ENCODE measurements at regions not wholly inside any gene's neighbourhood (a gene's known extent, or its start where the extent isn't known, plus 50 kb on each side); places are given as distances from the start of the nearest gene placed in this dataset.

- peaks cover 0 to 5% of the 10 kb centered on the region in 2 experiments for H3K9me3 ChIP-seq (ENCODE audit: control insufficient read depth in 1 of 2, insufficient read depth in 1 of 2, low read length in 2 of 2)
- peaks cover 18% of the 10 kb centered on the region for H3K4me1 ChIP-seq (ENCODE audit: insufficient read depth, low read length)
- DNase-seq: no peak
- CTCF ChIA-PET: no interaction called here
- Mint-ChIP-seq H3K36me3 (ENCODE audit: low read depth) (no peaks in the 10 kb centered on the region), H3K27me3 (no peaks in the 10 kb centered on the region), H3K4me3 (no peak overlapping the region), H3K4me1 (ENCODE audit: low read depth) (peaks cover 26% of the 10 kb centered on the region), H3K9me3 (peaks cover 11% of the 10 kb centered on the region), H3K27ac (no peak overlapping the region)
- H3K27me3 ChIP-seq (ENCODE audit: control insufficient read depth in 1 of 2, insufficient read depth in 2 of 2, low read length in 2 of 2): no peaks in the 10 kb centered on the region
- no peak overlapping the region for H3K4me3 ChIP-seq (ENCODE audit: low read length)
- intact Hi-C loops (cut with DNase I, micrococcal nuclease): no loop called here
- ATAC-seq (ENCODE audit: poor library complexity): no peak
- TF ChIP-seq, protein P1, sequence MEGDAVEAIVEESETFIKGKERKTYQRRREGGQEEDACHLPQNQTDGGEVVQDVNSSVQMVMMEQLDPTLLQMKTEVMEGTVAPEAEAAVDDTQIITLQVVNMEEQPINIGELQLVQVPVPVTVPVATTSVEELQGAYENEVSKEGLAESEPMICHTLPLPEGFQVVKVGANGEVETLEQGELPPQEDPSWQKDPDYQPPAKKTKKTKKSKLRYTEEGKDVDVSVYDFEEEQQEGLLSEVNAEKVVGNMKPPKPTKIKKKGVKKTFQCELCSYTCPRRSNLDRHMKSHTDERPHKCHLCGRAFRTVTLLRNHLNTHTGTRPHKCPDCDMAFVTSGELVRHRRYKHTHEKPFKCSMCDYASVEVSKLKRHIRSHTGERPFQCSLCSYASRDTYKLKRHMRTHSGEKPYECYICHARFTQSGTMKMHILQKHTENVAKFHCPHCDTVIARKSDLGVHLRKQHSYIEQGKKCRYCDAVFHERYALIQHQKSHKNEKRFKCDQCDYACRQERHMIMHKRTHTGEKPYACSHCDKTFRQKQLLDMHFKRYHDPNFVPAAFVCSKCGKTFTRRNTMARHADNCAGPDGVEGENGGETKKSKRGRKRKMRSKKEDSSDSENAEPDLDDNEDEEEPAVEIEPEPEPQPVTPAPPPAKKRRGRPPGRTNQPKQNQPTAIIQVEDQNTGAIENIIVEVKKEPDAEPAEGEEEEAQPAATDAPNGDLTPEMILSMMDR (IDR thresholded peaks at IDR 0.05): no peak
- POLR2A ChIA-PET: no interaction called here
- no peak overlapping the region for H3K27ac ChIP-seq (ENCODE audit: low read depth in 1 of 2, low read length in 2 of 2)
- H3K36me3 ChIP-seq (ENCODE audit: insufficient read depth, low read length): no peaks in the 10 kb centered on the region
Observed at GRCh38 chr6:130529569-130530149, 163.8 kb downstream of the TMEM200A start.

DNA sequence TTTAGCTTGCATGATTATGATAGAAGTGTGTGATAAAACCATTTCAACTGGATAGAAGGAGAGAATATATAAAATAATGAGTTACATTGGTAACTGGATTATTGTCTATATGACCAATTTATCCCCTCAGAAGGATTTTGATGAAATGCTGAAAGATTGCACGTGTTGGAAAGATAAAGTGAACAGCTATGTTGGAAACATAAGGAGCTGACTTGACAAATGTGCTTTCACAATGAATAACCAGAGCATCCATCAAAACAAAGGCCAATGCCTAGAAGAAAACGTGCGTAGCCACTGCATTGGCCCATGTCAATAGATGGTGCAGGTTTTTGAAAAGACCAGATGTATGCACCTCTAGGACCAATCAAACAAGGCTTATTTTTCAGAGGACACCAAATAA lies 168.8 kb downstream of the TMEM200A start:
- intact Hi-C loops (cut with DNase I, micrococcal nuclease): no loop called here
- ChIA-PET CTCF (interaction anchor here (0.6 kb wide), 1 partner anchor 26 kb away, joined by 3 read pairs; no protein-coding TSS in a partner anchor), POLR2A (no interaction called here)
- Histone ChIP-seq H3K4me3 (ENCODE audit: low read length) (no peak overlapping the region), H3K27ac (ENCODE audit: low read depth in 1 of 2, low read length in 2 of 2) (no peak overlapping the region), H3K4me1 (ENCODE audit: insufficient read depth, low read length) (peaks cover 11% of the 10 kb centered on the region), H3K36me3 (ENCODE audit: insufficient read depth, low read length) (no peaks in the 10 kb centered on the region), H3K9me3 (ENCODE audit: control insufficient read depth in 1 of 2, insufficient read depth in 1 of 2, low read length in 2 of 2) (peaks cover 11 to 15% of the 10 kb centered on the region in 2 experiments), H3K27me3 (ENCODE audit: control insufficient read depth in 1 of 2, insufficient read depth in 2 of 2, low read length in 2 of 2) (no peaks in the 10 kb centered on the region)
- H3K36me3 Mint-ChIP-seq (ENCODE audit: low read depth): peaks cover 15% of the 10 kb centered on the region
- no peak overlapping the region for H3K4me3 Mint-ChIP-seq
- peaks cover 22% of the 10 kb centered on the region for H3K9me3 Mint-ChIP-seq
- TF ChIP-seq, protein P1 (IDR thresholded peaks at IDR 0.05): no peak
- ATAC-seq (ENCODE audit: poor library complexity) (no peak), DNase-seq (no peak)
- H3K27me3 Mint-ChIP-seq: no peaks in the 10 kb centered on the region
- H3K4me1 Mint-ChIP-seq (ENCODE audit: low read depth): peaks cover 8% of the 10 kb centered on the region
- no peak overlapping the region for H3K27ac Mint-ChIP-seq

- Mint-ChIP-seq H3K4me1 (ENCODE audit: low read depth) (peaks cover 8% of the 10 kb centered on the region), H3K36me3 (ENCODE audit: low read depth) (peaks cover 15% of the 10 kb centered on the region), H3K27me3 (no peaks in the 10 kb centered on the region), H3K27ac (no peak overlapping the region), H3K4me3 (no peak overlapping the region), H3K9me3 (peaks cover 28% of the 10 kb centered on the region)
- Histone ChIP-seq H3K4me3 (ENCODE audit: low read length) (no peak overlapping the region), H3K9me3 (ENCODE audit: control insufficient read depth in 1 of 2, insufficient read depth in 1 of 2, low read length in 2 of 2) (peaks cover 7 to 15% of the 10 kb centered on the region in 2 experiments), H3K27me3 (ENCODE audit: control insufficient read depth in 1 of 2, insufficient read depth in 2 of 2, low read length in 2 of 2) (no peaks in the 10 kb centered on the region), H3K36me3 (ENCODE audit: insufficient read depth, low read length) (no peaks in the 10 kb centered on the region), H3K4me1 (ENCODE audit: insufficient read depth, low read length) (peaks cover 11% of the 10 kb centered on the region), H3K27ac (ENCODE audit: low read depth in 1 of 2, low read length in 2 of 2) (no peak overlapping the region)
- TF ChIP-seq, protein P1 (IDR thresholded peaks at IDR 0.05): no peak
- no peak for DNase-seq
- ChIA-PET POLR2A (no interaction called here), CTCF (no interaction called here)
- ATAC-seq (ENCODE audit: poor library complexity): no peak
- intact Hi-C loops (cut with DNase I, micrococcal nuclease): no loop called here
Observed at GRCh38 chr6:130535242-130535641, 169.4 kb downstream of the TMEM200A start.

Measured in CD4-positive, alpha-beta T cell (primary cell).